ENCODE measurements at regions not wholly inside any gene's neighbourhood (a gene's known extent, or its start where the extent isn't known, plus 50 kb on each side); places are given as distances from the start of the nearest gene placed in this dataset.

- H3K4me1 Mint-ChIP-seq = peaks cover 1% of the 10 kb centered on the region
- CTCF ChIA-PET = no interaction called here
- H3K9me3 Mint-ChIP-seq = no peaks in the 10 kb centered on the region
- H3K4me3 Mint-ChIP-seq = no peak overlapping the region
- no peak overlapping the region for H3K27ac Mint-ChIP-seq
- POLR2A ChIA-PET = no interaction called here
- H3K27me3 Mint-ChIP-seq = peaks cover 5% of the 10 kb centered on the region
- no peak for DNase-seq
- no peaks in the 10 kb centered on the region for H3K36me3 Mint-ChIP-seq (ENCODE audit: low read depth)
Observed at GRCh38 chr22:44603767-44604166, 98.2 kb upstream of the PRR5 start.

GRCh38 chr22:44601725-44602124, 100.3 kb upstream of the PRR5 start:
- CTCF ChIA-PET = no interaction called here
- Mint-ChIP-seq H3K27me3 (peaks cover 8% of the 10 kb centered on the region), H3K4me3 (no peak overlapping the region), H3K36me3 (ENCODE audit: low read depth) (no peaks in the 10 kb centered on the region), H3K9me3 (no peaks in the 10 kb centered on the region), H3K4me1 (peaks cover 1% of the 10 kb centered on the region), H3K27ac (no peak overlapping the region)
- no peak for DNase-seq
- POLR2A ChIA-PET = no interaction called here

- Mint-ChIP-seq H3K27ac (no peak overlapping the region), H3K36me3 (ENCODE audit: low read depth) (no peaks in the 10 kb centered on the region), H3K4me3 (no peak overlapping the region), H3K4me1 (peaks cover 1% of the 10 kb centered on the region), H3K9me3 (no peaks in the 10 kb centered on the region), H3K27me3 (peaks cover 11% of the 10 kb centered on the region)
- CTCF ChIA-PET = no interaction called here
- DNase-seq = no peak
- POLR2A ChIA-PET = no interaction called here
Observed at GRCh38 chr22:44601189-44601588, 100.8 kb upstream of the PRR5 start.

DNA sequence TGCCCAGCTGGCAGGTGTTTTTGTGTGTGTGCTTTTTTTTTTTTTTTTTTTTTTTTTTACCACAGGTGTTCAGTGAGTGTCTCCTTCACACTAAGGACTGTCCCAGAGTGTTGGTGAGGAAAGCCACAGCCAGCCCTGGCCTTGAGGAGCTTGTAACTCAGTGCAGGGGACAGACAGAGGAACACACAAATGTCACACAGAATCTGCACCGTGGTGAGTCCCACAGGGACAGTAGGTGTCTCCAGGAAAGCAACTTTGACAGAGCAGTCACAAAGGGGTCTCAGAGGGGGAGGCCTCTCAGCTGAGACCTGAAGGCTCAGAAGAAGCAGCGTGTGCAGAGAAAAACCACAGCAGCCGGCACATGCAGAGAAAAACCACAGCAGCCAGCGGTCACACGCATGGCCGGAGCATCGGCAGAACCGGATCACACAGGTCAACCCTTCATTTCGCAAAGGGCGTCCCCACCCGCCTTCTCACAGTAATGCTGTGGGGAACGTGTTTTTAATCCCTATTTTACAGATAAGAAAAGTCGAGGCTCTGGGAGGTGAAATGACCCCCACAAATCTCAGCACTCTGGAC, 101.7 kb upstream of the PRR5 start:
- no peak for DNase-seq
- ChIA-PET CTCF (no interaction called here), POLR2A (no interaction called here)
- peaks cover 1% of the 10 kb centered on the region for H3K4me1 Mint-ChIP-seq
- no peak overlapping the region for H3K27ac Mint-ChIP-seq
- no peak overlapping the region for H3K4me3 Mint-ChIP-seq
- no peaks in the 10 kb centered on the region for H3K9me3 Mint-ChIP-seq
- no peaks in the 10 kb centered on the region for H3K36me3 Mint-ChIP-seq (ENCODE audit: low read depth)
- peaks cover 17% of the 10 kb centered on the region for H3K27me3 Mint-ChIP-seq

GRCh38 chr22:44599500-44600140, 101.6 kb upstream of the RTL6 start:
- POLR2A ChIA-PET = no interaction called here
- no peak for DNase-seq
- H3K36me3 Mint-ChIP-seq (ENCODE audit: low read depth) = no peaks in the 10 kb centered on the region
- H3K4me3 Mint-ChIP-seq = no peak overlapping the region
- H3K4me1 Mint-ChIP-seq = peaks cover 1% of the 10 kb centered on the region
- peaks cover 21% of the 10 kb centered on the region for H3K27me3 Mint-ChIP-seq
- H3K27ac Mint-ChIP-seq = no peak overlapping the region
- H3K9me3 Mint-ChIP-seq = no peaks in the 10 kb centered on the region
- CTCF ChIA-PET = interaction anchor here (0.7 kb wide), 1 partner anchor 617 kb away, joined by 4 read pairs; no protein-coding TSS in a partner anchor

- Mint-ChIP-seq H3K4me3 (no peak overlapping the region), H3K27me3 (peaks cover 21% of the 10 kb centered on the region), H3K36me3 (ENCODE audit: low read depth) (no peaks in the 10 kb centered on the region), H3K27ac (no peak overlapping the region), H3K4me1 (no peaks in the 10 kb centered on the region), H3K9me3 (no peaks in the 10 kb centered on the region)
- ChIA-PET POLR2A (no interaction called here), CTCF (interaction anchor here (0.7 kb wide), 1 partner anchor 616 kb away, joined by 4 read pairs; no protein-coding TSS in a partner anchor)
- DNase-seq = no peak
Observed at GRCh38 chr22:44599084-44599483, 101.1 kb upstream of the RTL6 start.

DNA sequence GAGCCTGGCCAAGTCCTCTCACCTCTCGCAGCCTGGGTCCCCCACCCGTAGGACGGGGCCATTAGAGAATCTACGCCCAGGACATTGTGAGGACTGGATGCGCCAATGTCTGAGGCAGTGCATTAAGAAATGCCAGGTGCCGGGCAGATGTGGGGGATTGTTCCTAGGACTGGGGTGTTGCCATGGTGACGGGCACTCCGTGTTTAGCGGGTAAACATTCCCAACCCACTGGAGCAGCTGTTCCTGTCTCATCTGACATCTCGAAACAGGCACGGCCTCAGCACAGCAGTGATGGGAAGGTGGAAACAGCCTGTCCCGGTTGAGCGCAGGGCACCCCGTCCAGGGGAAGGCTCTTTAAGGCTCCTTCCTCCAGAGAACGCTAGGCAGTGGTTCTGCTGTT, 99.6 kb upstream of the RTL6 start:
- Mint-ChIP-seq H3K4me3 (no peak overlapping the region), H3K36me3 (ENCODE audit: low read depth) (no peaks in the 10 kb centered on the region), H3K4me1 (no peaks in the 10 kb centered on the region), H3K9me3 (no peaks in the 10 kb centered on the region), H3K27me3 (peaks cover 21% of the 10 kb centered on the region), H3K27ac (no peak overlapping the region)
- POLR2A ChIA-PET = no interaction called here
- no peak for DNase-seq
- CTCF ChIA-PET = no interaction called here

GRCh38 chr22:44596396-44597125, 98.5 kb upstream of the RTL6 start:
- H3K36me3 Mint-ChIP-seq (ENCODE audit: low read depth) = no peaks in the 10 kb centered on the region
- no peak overlapping the region for H3K4me3 Mint-ChIP-seq
- H3K27me3 Mint-ChIP-seq = peaks cover 21% of the 10 kb centered on the region
- ChIA-PET CTCF (no interaction called here), POLR2A (no interaction called here)
- no peak for DNase-seq
- H3K4me1 Mint-ChIP-seq = no peaks in the 10 kb centered on the region
- no peak overlapping the region for H3K27ac Mint-ChIP-seq
- no peaks in the 10 kb centered on the region for H3K9me3 Mint-ChIP-seq

DNA sequence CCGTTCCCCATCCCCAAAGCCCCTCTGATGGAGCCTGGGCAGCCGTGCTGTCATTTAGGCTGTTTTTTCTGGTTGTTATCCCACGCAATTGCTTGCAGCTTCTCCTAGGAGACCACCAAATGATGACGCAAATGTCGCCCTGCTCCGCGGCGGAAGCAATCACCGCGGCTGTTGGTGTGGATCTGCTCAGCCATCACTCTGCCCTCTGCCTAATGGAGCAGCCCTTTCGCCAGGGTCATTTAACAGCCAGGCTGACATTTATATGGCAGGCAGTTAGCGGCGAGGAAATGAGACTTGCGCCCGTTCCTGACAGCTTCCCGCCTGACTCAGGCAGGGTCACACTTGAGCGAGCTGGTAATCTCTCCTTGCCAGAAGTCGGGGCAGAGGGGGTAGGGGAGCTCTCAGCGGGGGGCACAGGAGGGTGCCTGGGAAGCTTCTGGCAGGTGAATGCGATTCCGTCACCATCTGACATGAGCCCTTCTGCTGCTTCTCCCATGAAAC, 97.9 kb upstream of the RTL6 start:
- Mint-ChIP-seq H3K27ac (no peak overlapping the region), H3K27me3 (peaks cover 21% of the 10 kb centered on the region), H3K4me3 (no peak overlapping the region), H3K4me1 (no peaks in the 10 kb centered on the region), H3K36me3 (ENCODE audit: low read depth) (no peaks in the 10 kb centered on the region), H3K9me3 (no peaks in the 10 kb centered on the region)
- ChIA-PET CTCF (no interaction called here), POLR2A (no interaction called here)
- no peak for DNase-seq

- DNase-seq = no peak
- peaks cover 21% of the 10 kb centered on the region for H3K27me3 Mint-ChIP-seq
Observed at GRCh38 chr22:44594951-44595350, 96.9 kb upstream of the RTL6 start.

DNA sequence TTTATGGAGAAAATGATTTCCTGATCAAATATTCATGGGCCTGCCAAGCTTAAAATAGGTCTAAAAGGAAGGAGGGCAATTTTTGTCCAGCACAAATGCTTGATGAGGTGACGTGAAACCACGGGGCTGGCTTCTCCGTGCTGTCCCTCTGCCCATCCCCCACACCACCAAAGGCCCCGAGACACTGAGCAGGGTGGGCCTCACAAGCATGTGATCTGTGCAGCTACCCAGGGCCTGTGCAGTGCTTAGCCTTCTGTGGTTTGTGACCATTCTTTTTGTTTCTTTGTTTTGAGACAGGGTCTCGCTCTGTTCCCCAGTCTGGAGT, 94.8 kb upstream of the RTL6 start:
- no peaks in the 10 kb centered on the region for H3K36me3 Mint-ChIP-seq (ENCODE audit: low read depth)

More at GRCh38 chr22:44594951-44595350, 96.9 kb upstream of the RTL6 start:
- Mint-ChIP-seq H3K9me3 (no peaks in the 10 kb centered on the region), H3K36me3 (ENCODE audit: low read depth) (no peaks in the 10 kb centered on the region), H3K4me3 (no peak overlapping the region), H3K27ac (no peak overlapping the region), H3K4me1 (no peaks in the 10 kb centered on the region)
- ChIA-PET POLR2A (no interaction called here), CTCF (interaction anchor here (0.5 kb wide), 1 partner anchor 30 kb away, joined by 4 read pairs; no protein-coding TSS in a partner anchor)

GRCh38 chr22:44592126-44592823, 94.2 kb upstream of the RTL6 start:
- Mint-ChIP-seq H3K36me3 (ENCODE audit: low read depth) (no peaks in the 10 kb centered on the region), H3K27me3 (peaks cover 32% of the 10 kb centered on the region), H3K9me3 (no peaks in the 10 kb centered on the region), H3K4me3 (no peak overlapping the region), H3K4me1 (peaks cover 4% of the 10 kb centered on the region), H3K27ac (no peak overlapping the region)
- ChIA-PET POLR2A (no interaction called here), CTCF (no interaction called here)
- DNase-seq = no peak

More for the DNA sequence above, 94.8 kb upstream of the RTL6 start:
- Mint-ChIP-seq H3K4me1 (no peaks in the 10 kb centered on the region), H3K9me3 (no peaks in the 10 kb centered on the region), H3K27ac (no peak overlapping the region), H3K27me3 (peaks cover 27% of the 10 kb centered on the region), H3K4me3 (no peak overlapping the region)
- no peak for DNase-seq
- ChIA-PET POLR2A (no interaction called here), CTCF (no interaction called here)

- H3K4me3 Mint-ChIP-seq = no peak overlapping the region
- H3K4me1 Mint-ChIP-seq = peaks cover 10% of the 10 kb centered on the region
- DNase-seq = no peak
- no peaks in the 10 kb centered on the region for H3K36me3 Mint-ChIP-seq (ENCODE audit: low read depth)
- CTCF ChIA-PET = no interaction called here
- no peak overlapping the region for H3K27ac Mint-ChIP-seq
- POLR2A ChIA-PET = no interaction called here
- H3K9me3 Mint-ChIP-seq = no peaks in the 10 kb centered on the region
- peaks cover 40% of the 10 kb centered on the region for H3K27me3 Mint-ChIP-seq
Observed at GRCh38 chr22:44591146-44591790, 93.2 kb upstream of the RTL6 start.

Measured in activated CD4-positive, alpha-beta memory T cell treated with anti-CD3 and anti-CD28 coated beads, Interleukin-2, amount 10 ng/mL, durations not matched to agents 7 days and 5 days (primary cell).